PC-3 (cell line): ENCODE measurements at regions not wholly inside any gene's neighbourhood (a gene's known extent, or its start where the extent isn't known, plus 50 kb on each side); places are given as distances from the start of the nearest gene placed in this dataset.

Experiments
- EZH2 ChIP-seq: fragments of 300-600 bp; sonication (generic); IDR thresholded peaks from one replicate; pipeline ENCODE4 v1.6.1; 2017; ENCODE audit warnings: antibody characterized with exemption, mild to moderate bottlenecking, low read length; ENCODE audit not compliant: unreplicated experiment
- EZH2phosphoT487 ChIP-seq: fragments of 300-600 bp; sonication (generic); IDR thresholded peaks from 2 replicates; pipeline ENCODE4 v1.6.1; 2018; ENCODE audit warnings: mild to moderate bottlenecking, antibody characterized with exemption, low read length, borderline replicate concordance
- TF ChIP-seq, protein P1 (sequence below): fragments of 300-600 bp; sonication (generic); conservative IDR thresholded peaks from 2 replicates; pipeline ENCODE4 v1.5.1; 2017; ENCODE audit warnings: antibody characterized with exemption, low read depth, mild to moderate bottlenecking, low read length

GRCh38 chr2:104476075-104476474, 377.8 kb upstream of the POU3F3 start:
- TF ChIP-seq, protein P1, sequence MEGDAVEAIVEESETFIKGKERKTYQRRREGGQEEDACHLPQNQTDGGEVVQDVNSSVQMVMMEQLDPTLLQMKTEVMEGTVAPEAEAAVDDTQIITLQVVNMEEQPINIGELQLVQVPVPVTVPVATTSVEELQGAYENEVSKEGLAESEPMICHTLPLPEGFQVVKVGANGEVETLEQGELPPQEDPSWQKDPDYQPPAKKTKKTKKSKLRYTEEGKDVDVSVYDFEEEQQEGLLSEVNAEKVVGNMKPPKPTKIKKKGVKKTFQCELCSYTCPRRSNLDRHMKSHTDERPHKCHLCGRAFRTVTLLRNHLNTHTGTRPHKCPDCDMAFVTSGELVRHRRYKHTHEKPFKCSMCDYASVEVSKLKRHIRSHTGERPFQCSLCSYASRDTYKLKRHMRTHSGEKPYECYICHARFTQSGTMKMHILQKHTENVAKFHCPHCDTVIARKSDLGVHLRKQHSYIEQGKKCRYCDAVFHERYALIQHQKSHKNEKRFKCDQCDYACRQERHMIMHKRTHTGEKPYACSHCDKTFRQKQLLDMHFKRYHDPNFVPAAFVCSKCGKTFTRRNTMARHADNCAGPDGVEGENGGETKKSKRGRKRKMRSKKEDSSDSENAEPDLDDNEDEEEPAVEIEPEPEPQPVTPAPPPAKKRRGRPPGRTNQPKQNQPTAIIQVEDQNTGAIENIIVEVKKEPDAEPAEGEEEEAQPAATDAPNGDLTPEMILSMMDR, result no peak
- TF ChIP-seq EZH2phosphoT487 (no peak), EZH2 (no peak)
